GM21529 (cell line): ENCODE measurements at regions not wholly inside any gene's neighbourhood (a gene's known extent, or its start where the extent isn't known, plus 50 kb on each side); places are given as distances from the start of the nearest gene placed in this dataset.

Source experiments
- ATAC-seq: cut with Tn5 transposase; IDR thresholded peaks from one replicate; pipeline ENCODE4 v1.9.1; 2021; ENCODE audit not compliant: unreplicated experiment

GRCh38 chr6:23454080-23454976 is 671.7 kb upstream of the NRSN1 start:
- ATAC-seq = no peak

DNA sequence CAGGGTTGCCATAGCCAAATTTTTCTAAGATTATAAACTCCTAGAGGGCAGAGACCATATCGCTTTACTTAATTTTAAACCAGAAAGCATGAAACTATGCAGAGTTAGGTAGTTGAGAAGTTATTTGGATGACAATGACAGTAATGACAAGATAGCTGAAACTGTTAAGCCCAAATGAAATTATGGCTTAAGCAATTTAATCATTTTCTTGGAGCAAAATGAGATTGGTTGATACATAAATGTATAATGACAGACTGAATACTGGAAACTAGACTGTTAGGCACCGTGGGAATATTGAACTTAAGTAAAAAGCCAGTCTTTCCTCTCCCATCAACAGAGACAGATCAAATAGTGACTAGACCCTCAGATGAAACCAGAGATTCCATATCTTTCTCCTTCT is 670.3 kb upstream of the NRSN1 start:
- no peak for ATAC-seq

DNA sequence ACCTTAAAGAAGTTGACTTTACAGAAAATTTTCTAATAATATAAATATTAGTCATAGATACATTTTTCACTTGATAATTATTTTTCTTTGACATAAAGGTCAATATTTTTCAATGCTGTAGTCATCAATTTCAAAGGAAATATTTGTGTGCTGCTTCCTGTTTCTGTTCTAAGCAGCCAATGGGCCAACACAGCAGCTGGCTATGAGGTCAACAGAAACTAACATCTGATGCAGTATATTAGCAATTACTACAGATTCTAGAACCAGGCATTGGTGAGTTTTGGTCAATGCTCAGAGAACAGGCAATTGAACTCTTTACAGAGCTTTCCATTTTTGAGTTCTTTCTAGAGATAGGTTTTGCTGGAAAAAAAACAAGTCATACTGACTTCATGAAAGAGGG is 669.6 kb upstream of the NRSN1 start:
- no peak for ATAC-seq

DNA sequence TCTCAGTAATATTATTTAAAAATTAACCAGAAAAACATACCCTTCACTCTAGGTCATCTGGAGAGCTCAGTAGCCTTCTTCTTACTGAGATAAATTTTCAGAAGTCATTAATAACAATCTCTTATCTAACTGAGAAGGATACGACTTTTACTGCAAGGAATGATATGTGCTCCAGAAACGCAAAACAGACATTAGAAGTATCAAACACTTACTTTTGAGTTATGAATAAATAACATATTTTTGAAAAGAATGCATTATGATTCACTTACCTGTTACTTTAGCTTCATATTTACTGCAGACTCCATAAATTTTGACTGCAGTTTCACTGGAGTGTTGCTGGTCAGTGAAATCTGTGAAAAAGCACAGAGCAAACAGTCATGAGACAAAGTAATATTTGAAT is 668.7 kb upstream of the NRSN1 start:
- no peak for ATAC-seq

GRCh38 chr6:23465912-23466311 is 660.1 kb upstream of the NRSN1 start:
- ATAC-seq = no peak

DNA sequence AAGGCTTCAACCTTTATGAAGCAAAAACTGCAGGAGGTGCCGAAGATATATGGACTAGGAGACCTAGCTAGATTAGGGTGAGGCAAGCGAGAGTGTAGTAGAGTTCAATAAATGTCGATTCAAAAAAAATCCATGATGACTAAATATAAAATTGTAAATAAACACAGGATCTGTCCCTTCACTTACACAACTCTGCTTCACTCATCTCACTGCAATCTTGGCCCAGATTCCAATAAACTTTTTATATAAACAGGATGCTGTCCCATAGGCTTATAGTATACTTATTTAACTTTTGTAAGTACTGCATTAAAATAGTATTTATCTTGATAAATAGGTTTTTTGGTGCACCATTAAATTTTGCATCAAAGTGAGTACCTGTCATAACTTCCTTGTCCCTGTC is 648.4 kb upstream of the NRSN1 start:
- ATAC-seq = no peak

- ATAC-seq = no peak
Observed at GRCh38 chr6:23478312-23478711, 647.7 kb upstream of the NRSN1 start.

DNA sequence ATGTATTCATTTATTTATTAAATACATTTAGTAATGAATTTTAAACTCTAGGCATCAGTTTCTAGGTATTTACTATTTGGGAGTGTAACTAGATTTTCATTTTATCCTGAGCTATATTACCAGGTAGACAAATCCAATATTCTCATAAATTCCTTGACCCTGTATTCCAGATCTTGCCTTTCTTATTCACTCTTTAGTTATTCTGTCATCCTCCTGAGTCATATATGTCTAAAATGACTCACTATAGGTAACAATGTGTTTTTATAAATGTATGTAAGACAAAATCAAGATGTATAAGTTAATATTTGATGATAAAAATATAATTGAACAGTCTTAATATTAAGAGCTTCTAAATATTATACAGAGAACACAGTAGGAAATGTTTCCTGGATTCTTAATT is 642.1 kb upstream of the NRSN1 start:
- ATAC-seq = no peak

DNA sequence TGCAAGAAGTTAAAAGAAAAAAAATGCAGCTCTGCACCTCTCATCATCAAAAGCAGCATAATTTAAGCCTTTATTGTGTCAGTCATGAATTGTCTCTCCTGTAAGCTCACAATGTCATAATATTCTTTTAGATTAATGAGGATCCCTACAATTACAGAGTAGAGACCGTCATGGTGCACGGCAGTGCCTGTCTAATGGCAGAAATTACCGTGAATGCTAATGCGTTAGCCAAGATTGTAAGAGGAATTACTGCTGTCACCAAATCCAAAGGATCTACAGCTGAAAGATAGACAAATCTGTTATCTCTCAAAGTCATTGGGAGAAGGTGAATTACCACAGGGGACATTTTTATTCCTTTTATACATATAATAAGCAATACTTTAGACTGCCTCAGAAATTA is 631.6 kb upstream of the NRSN1 start:
- ATAC-seq = no peak

GRCh38 chr6:23498013-23498412 is 628.0 kb upstream of the NRSN1 start:
- no peak for ATAC-seq

DNA sequence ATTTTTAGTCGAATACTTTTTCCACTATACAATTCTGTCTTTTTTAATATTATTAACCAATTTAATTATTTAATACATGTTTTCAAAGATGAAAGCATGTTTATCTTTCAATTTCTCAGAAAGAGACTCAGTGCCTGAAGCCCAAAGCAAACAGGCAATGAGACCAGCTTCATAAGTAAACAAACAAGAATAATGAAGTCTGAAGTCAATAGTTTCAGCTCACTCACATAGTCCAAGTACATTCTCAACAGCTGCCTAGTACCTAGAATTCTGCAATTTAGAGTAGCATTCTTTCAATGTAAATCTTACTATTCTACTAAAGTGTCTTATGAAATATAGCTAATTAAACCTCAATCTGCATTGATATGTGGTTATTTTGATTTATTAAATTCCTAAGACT is 626.5 kb upstream of the NRSN1 start:
- ATAC-seq = no peak

DNA sequence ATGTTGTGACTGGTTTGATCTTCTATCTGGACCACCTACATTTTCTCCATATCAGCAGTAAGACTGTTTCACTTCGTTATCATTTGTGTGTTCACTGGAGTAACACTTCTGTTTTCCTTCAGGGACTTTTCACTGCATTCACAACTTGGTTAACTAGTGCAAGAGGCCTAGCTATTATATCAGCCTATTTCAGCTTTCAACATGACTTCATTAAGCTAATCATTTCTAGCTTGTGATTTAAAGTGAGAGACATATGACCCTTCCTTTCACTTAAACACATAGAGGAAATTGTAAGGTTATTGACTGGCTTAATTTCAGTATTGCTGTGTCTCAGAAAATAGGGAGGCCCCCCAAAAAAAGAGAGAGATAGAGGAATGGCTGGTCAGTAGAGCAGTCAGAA is 622.8 kb upstream of the NRSN1 start:
- ATAC-seq = no peak

DNA sequence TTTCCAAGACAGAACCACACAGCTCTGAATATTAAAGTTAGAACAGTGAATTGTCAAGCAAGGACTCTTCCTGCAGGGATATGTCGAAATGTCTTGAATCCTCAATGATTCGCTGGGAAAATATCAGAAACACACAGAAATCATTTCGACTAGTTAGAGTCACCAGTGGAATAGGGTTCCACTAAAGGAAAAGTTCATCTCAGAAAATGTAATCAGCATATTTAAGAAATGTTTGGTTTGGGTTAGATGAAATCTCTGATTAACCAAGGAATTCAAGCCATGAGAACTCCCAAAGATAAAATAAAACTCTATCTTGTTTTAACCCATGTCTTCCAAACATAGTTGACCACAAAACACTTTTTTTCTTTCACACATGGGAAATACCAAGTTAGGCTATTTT is 621.0 kb upstream of the NRSN1 start:
- ATAC-seq = no peak

- ATAC-seq = no peak
Observed at GRCh38 chr6:23510778-23511510, 615.1 kb upstream of the NRSN1 start.

DNA sequence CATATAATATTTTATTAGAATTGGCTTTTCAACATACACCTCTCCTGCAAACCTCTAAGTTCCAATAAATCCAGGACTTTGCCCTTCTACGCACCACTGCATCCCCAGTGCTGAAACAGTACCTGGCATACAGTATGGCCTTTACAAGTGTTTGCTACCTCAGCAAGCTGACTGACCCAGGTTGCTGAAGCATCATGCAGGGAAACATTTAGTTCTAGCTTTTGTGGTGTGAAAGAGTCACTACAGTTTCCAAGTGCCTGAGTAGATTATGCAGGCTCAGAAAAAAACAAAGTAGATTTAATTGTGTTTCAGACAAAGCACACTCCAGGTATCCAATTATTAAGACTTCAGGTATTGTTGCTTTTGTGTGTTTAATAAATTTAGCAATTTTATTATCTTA is 614.2 kb upstream of the NRSN1 start:
- no peak for ATAC-seq

DNA sequence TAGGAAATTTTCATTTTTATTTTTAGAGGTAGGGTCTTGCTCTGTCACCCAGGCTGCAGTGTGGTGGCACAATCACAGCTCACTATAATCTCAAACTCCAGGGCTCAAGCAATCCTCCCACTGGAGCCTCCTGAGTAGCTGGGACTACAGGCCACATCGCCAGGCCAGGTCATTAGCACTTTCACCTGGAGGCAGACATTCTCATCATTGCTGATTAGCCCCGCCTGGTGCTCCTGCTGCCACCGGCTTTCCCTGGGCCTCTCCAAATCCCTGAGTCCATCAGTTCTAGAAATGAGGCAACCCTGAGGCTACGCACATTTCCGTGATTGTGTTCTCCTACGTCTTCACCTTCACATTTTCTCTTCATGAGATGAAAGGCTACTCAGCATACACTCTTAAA is 607.7 kb upstream of the NRSN1 start:
- no peak for ATAC-seq

DNA sequence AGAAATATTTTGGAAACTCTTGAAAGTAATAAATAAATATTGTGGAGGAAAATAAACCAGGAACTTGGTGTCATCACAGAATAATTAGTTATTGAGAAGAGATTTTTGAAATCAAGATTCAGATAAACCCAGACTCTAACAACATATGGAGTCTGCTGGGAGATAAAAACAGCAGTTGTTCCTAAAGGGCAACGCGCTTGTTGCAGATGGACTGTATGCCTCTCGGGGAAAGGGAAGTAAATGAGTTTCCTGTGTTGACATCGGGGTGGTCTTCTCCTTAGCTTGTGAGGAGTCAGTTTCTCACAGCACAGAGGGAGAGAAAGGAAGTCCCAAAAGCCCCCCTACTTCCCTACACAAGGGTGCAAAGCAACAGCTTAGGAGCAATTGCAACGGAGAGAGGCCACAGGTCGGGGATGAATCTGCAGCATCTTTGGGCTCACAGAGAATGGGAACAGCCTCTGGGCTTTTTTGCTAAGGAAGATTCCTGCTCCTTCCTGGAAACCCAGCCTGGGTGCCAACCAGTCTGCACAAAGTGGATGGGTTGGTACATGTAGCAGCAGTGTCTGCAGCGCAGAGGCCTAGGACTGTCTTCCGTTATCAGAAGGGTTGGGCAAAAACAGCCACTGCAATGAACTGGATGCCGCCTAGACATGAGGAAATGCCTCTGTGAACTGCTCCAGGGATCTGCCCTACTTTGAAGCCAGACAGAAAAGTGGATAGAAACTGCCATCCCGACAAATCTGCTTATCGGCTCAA is 603.0 kb upstream of the NRSN1 start:
- no peak for ATAC-seq

GRCh38 chr6:23523771-23524170 is 602.2 kb upstream of the NRSN1 start:
- ATAC-seq = no peak

- no peak for ATAC-seq
Observed at GRCh38 chr6:23524548-23524947, 601.5 kb upstream of the NRSN1 start.

- no peak for ATAC-seq
Observed at GRCh38 chr6:23526526-23526925, 599.5 kb upstream of the NRSN1 start.

DNA sequence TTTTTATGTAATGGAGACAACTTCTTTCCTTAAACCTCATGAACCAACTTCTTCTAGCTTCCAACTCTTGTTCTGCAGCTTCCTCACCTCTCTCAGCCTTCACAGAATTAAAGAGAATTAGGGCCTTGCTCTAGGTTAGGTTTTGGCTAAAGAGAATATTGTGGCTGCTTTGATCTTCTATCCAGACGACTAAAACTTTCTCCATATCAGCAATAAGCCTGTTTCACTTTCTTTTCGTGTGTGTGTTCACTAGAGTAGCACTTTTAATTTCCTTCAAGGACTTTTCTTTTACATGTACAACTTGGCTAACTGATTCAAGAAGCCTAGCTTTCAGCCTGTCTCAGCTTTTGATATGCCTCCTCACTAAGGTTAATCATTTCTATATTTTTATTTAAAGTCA is 596.1 kb upstream of the NRSN1 start:
- no peak for ATAC-seq

- no peak for ATAC-seq
Observed at GRCh38 chr6:23531666-23532065, 594.3 kb upstream of the NRSN1 start.
